ENCODE measurements at regions not wholly inside any gene's neighbourhood (a gene's known extent, or its start where the extent isn't known, plus 50 kb on each side); places are given as distances from the start of the nearest gene placed in this dataset.

DNA sequence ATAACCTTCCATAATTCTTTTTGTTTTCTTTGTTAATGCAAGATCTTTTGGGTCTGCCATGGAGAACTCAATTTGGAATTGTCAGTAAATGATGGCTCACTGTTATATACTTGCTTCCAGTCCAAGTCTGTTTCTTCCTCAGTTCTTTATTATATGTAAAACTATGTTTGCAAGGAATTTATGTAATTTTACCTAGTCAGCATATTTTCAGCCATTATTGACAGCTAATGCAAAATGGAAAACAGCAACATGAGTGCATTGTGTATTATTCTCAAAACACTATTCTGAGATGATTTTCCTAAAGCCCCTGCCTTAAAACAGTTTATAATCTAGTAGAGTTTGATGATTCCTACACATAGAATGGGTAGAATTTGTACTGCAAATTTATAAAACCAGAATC lies 167.5 kb downstream of the TANC2 start:
- Histone ChIP-seq H3K27ac (ENCODE audit: extremely low read depth, low read depth, low read length) (no peak overlapping the region), H3K4me2 (ENCODE audit: insufficient read depth, low read length) (no peak overlapping the region), H3K27me3 (ENCODE audit: control insufficient read depth in 2 of 2, insufficient read depth in 2 of 2, low read length in 2 of 2) (no peaks in the 10 kb centered on the region), H3K9me3 (replicated peaks; ENCODE audit: control insufficient read depth, insufficient read depth, low read depth, low read length) (no peaks in the 10 kb centered on the region), H2AFZ (ENCODE audit: low read depth, low read length) (no peak overlapping the region), H3K36me3 (ENCODE audit: control insufficient read depth, insufficient read depth, low read length) (no peaks in the 10 kb centered on the region), H4K20me1 (replicated peaks; ENCODE audit: control insufficient read depth, insufficient read depth, low read length) (no peaks in the 10 kb centered on the region), H3K9me1 (ENCODE audit: control insufficient read depth, insufficient read depth, low read length) (no peaks in the 10 kb centered on the region), H3K4me1 (replicated peaks in 1 of 2; ENCODE audit: control insufficient read depth in 2 of 2, insufficient read depth in 2 of 2, low read length in 2 of 2) (no peaks in the 10 kb centered on the region), H3K79me2 (ENCODE audit: control insufficient read depth, insufficient read depth, low read length) (no peaks in the 10 kb centered on the region), H3K9ac (ENCODE audit: insufficient read depth in 1 of 2, low read depth in 2 of 2, low read length in 2 of 2) (no peak overlapping the region), H3K4me3 (no peak overlapping the region)
- ChIA-PET CTCF (ENCODE audit: low intra/inter-chr PET ratio) (no interaction called here), POLR2A (no interaction called here)
- TF ChIP-seq MAFK (IDR thresholded peaks at IDR 0.05; ENCODE audit: low read length) (peak; percentile 98), HLTF (IDR thresholded peaks at IDR 0.05) (no peak), KDM4B (IDR thresholded peaks at IDR 0.05; ENCODE audit: borderline replicate concordance in 2 of 2, low read depth in 1 of 2) (no peak), C11orf30 (IDR thresholded peaks at IDR 0.05; ENCODE audit: low read depth) (peak; percentile 85), ARID1B (IDR thresholded peaks at IDR 0.05) (no peak), MAFG (tag; conservative IDR thresholded peaks at IDR 0.05) (peak; percentile 88), ZBTB8A (IDR thresholded peaks at IDR 0.05; ENCODE audit: partially characterized antibody) (no peak), ZNF197 (CRISPR knock-in tag; IDR thresholded peaks at IDR 0.05; ENCODE audit: low read depth) (no peak), MAFF (IDR thresholded peaks at IDR 0.05; ENCODE audit: low read length) (peak; percentile 96), GTF2F1 (IDR thresholded peaks at IDR 0.05; ENCODE audit: low read depth, low read length) (no peak), ZNF316 (IDR thresholded peaks at IDR 0.05) (peak; percentile 95)
- TF ChIP-seq, protein P1, sequence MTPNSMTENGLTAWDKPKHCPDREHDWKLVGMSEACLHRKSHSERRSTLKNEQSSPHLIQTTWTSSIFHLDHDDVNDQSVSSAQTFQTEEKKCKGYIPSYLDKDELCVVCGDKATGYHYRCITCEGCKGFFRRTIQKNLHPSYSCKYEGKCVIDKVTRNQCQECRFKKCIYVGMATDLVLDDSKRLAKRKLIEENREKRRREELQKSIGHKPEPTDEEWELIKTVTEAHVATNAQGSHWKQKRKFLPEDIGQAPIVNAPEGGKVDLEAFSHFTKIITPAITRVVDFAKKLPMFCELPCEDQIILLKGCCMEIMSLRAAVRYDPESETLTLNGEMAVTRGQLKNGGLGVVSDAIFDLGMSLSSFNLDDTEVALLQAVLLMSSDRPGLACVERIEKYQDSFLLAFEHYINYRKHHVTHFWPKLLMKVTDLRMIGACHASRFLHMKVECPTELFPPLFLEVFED (CRISPR knock-in tag; conservative IDR thresholded peaks at IDR 0.05) = no peak
- no TSS peak for BruUV-seq (replicated peaks)
- ATAC-seq = no peak
- in situ Hi-C loops (cut with MboI) = no loop called here
- intact Hi-C loops (cut with micrococcal nuclease) = no loop called here
- no peak for DNase-seq (ENCODE audit: extremely low read depth in 1 of 4, low spot score in 3 of 4)
- no peak for FAIRE-seq
